Osteocyte (in vitro differentiated cells): ENCODE measurements at regions not wholly inside any gene's neighbourhood (a gene's known extent, or its start where the extent isn't known, plus 50 kb on each side); places are given as distances from the start of the nearest gene placed in this dataset.

Source experiments
- DNase-seq: peaks from one replicate; pipeline ENCODE4 v3.0.0; 2021; ENCODE audit warnings: mixed read lengths; ENCODE audit not compliant: unreplicated experiment; ENCODE audit errors: extremely low spot score
- H3K27ac Mint-ChIP-seq: one replicate; pipeline ENCODE4 v1.8.0; 2021; ENCODE audit warnings: mild to moderate bottlenecking, mixed read lengths; ENCODE audit not compliant: unreplicated experiment
- H3K27me3 Mint-ChIP-seq: one replicate; pipeline ENCODE4 v1.8.0; 2021; ENCODE audit warnings: mixed read lengths; ENCODE audit not compliant: unreplicated experiment
- H3K36me3 Mint-ChIP-seq: one replicate; pipeline ENCODE4 v1.8.0; 2021; ENCODE audit warnings: mixed read lengths; ENCODE audit not compliant: unreplicated experiment
- H3K4me1 Mint-ChIP-seq: one replicate; pipeline ENCODE4 v1.8.0; 2021; ENCODE audit warnings: mixed read lengths; ENCODE audit not compliant: unreplicated experiment
- H3K4me3 Mint-ChIP-seq: one replicate; pipeline ENCODE4 v1.8.0; 2021; ENCODE audit warnings: mild to moderate bottlenecking, moderate library complexity, mixed read lengths; ENCODE audit not compliant: unreplicated experiment
- H3K9me3 Mint-ChIP-seq: one replicate; pipeline ENCODE4 v1.8.0; 2021; ENCODE audit warnings: mixed read lengths; ENCODE audit not compliant: unreplicated experiment
- TF ChIP-seq, protein P1 (sequence below): fragments of 200-600 bp; sonication (generic); IDR thresholded peaks from 2 replicates; pipeline ENCODE4 v1.5.0; 2021; ENCODE audit warnings: antibody characterized with exemption, mild to moderate bottlenecking, moderate library complexity

GRCh38 chr13:103130146-103130545 lies 63.9 kb upstream of the SLC10A2 start:
- Mint-ChIP-seq H3K9me3 (no peaks in the 10 kb centered on the region), H3K4me1 (peaks cover 1% of the 10 kb centered on the region), H3K27me3 (peaks cover 36% of the 10 kb centered on the region), H3K4me3 (no peak overlapping the region), H3K27ac (no peak overlapping the region), H3K36me3 (no peaks in the 10 kb centered on the region)
- TF ChIP-seq, protein P1, sequence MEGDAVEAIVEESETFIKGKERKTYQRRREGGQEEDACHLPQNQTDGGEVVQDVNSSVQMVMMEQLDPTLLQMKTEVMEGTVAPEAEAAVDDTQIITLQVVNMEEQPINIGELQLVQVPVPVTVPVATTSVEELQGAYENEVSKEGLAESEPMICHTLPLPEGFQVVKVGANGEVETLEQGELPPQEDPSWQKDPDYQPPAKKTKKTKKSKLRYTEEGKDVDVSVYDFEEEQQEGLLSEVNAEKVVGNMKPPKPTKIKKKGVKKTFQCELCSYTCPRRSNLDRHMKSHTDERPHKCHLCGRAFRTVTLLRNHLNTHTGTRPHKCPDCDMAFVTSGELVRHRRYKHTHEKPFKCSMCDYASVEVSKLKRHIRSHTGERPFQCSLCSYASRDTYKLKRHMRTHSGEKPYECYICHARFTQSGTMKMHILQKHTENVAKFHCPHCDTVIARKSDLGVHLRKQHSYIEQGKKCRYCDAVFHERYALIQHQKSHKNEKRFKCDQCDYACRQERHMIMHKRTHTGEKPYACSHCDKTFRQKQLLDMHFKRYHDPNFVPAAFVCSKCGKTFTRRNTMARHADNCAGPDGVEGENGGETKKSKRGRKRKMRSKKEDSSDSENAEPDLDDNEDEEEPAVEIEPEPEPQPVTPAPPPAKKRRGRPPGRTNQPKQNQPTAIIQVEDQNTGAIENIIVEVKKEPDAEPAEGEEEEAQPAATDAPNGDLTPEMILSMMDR = no peak
- no peak for DNase-seq
